Gastroesophageal sphincter (tissue), 3 donors: ENCODE measurements at regions not wholly inside any gene's neighbourhood (a gene's known extent, or its start where the extent isn't known, plus 50 kb on each side); places are given as distances from the start of the nearest gene placed in this dataset.

Experiments
- EP300 ChIP-seq: sonication (generic); formaldehyde crosslinking; IDR thresholded peaks from one replicate; pipeline ENCODE4 v1.6.1; 2017; ENCODE audit warnings: antibody characterized with exemption, mild to moderate bottlenecking
- POLR2A ChIP-seq, 2 donors: fragments of 450-650 bp; IDR thresholded peaks; one replicate each; pipeline ENCODE4 v1.6.1; 2017; ENCODE audit warnings: antibody characterized with exemption in 2 of 2, mild to moderate bottlenecking in 2 of 2, moderate library complexity in 1 of 2
- POLR2AphosphoS5 ChIP-seq: sonication (generic); formaldehyde crosslinking; IDR thresholded peaks from one replicate; pipeline ENCODE4 v1.6.1; 2017; ENCODE audit warnings: antibody characterized with exemption
- TF ChIP-seq, protein P1 (sequence below), 4 experiments: fragments of 200-600 bp in 2 of 4; fragments of 450-650 bp in 2 of 4; sonication (generic) in 1 of 4; IDR thresholded peaks; one replicate each; pipeline ENCODE4 v1.5.1; 2017 to 2019; ENCODE audit warnings: antibody characterized with exemption in 4 of 4, mild to moderate bottlenecking in 2 of 4, moderate library complexity in 2 of 4

DNA sequence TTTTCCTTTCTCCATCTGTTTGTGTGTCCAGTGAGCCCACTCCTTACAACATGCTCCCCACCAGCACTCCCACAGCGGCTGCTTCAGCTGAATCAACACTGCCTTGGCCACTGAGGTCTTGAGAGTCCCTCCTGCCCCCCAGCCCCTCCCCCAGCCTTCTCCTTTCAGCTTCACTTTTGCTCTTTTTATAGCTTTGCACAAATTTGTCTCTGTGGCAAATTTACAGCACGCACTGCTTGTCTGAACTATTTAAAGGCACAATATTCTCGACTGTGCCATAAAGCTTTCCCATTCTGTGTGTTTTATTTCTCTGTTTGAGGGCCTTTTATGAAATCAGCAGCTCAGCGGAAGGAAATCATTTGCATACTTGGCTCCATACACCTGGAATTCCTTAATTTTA, 579.3 kb downstream of the TOX3 start:
- TF ChIP-seq POLR2A (IDR thresholded peaks at IDR 0.05) (no peak), POLR2AphosphoS5 (no peak), EP300 (no peak)
- TF ChIP-seq, protein P1, sequence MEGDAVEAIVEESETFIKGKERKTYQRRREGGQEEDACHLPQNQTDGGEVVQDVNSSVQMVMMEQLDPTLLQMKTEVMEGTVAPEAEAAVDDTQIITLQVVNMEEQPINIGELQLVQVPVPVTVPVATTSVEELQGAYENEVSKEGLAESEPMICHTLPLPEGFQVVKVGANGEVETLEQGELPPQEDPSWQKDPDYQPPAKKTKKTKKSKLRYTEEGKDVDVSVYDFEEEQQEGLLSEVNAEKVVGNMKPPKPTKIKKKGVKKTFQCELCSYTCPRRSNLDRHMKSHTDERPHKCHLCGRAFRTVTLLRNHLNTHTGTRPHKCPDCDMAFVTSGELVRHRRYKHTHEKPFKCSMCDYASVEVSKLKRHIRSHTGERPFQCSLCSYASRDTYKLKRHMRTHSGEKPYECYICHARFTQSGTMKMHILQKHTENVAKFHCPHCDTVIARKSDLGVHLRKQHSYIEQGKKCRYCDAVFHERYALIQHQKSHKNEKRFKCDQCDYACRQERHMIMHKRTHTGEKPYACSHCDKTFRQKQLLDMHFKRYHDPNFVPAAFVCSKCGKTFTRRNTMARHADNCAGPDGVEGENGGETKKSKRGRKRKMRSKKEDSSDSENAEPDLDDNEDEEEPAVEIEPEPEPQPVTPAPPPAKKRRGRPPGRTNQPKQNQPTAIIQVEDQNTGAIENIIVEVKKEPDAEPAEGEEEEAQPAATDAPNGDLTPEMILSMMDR (IDR thresholded peaks at IDR 0.05): no peak
